ENCODE measurements at regions not wholly inside any gene's neighbourhood (a gene's known extent, or its start where the extent isn't known, plus 50 kb on each side); places are given as distances from the start of the nearest gene placed in this dataset.

- H4K20me1 ChIP-seq (ENCODE audit: insufficient read depth), result no peaks in the 10 kb centered on the region
- ATAC-seq (no peak), DNase-seq (ENCODE audit: low read depth, low spot score) (no peak)
- intact Hi-C loops (cut with micrococcal nuclease), result no loop called here
- no peaks in the 10 kb centered on the region for H3K79me2 ChIP-seq (ENCODE audit: insufficient read depth, low read length)
- H3K27ac ChIP-seq (ENCODE audit: low read depth, low read length), result no peak overlapping the region
- no peaks in the 10 kb centered on the region for H3K9me3 ChIP-seq (ENCODE audit: control insufficient read depth in 1 of 2, insufficient read depth in 1 of 2, low read depth in 1 of 2, low read length in 2 of 2)
- CTCF ChIA-PET, result interaction anchor here (1.5 kb wide), 1 partner anchor 712 kb away, joined by 3 read pairs; no protein-coding TSS in a partner anchor
- POLR2A ChIA-PET, result no interaction called here
- TF ChIP-seq MAX (IDR thresholded peaks at IDR 0.05), result no peak
- TF ChIP-seq, protein P1, sequence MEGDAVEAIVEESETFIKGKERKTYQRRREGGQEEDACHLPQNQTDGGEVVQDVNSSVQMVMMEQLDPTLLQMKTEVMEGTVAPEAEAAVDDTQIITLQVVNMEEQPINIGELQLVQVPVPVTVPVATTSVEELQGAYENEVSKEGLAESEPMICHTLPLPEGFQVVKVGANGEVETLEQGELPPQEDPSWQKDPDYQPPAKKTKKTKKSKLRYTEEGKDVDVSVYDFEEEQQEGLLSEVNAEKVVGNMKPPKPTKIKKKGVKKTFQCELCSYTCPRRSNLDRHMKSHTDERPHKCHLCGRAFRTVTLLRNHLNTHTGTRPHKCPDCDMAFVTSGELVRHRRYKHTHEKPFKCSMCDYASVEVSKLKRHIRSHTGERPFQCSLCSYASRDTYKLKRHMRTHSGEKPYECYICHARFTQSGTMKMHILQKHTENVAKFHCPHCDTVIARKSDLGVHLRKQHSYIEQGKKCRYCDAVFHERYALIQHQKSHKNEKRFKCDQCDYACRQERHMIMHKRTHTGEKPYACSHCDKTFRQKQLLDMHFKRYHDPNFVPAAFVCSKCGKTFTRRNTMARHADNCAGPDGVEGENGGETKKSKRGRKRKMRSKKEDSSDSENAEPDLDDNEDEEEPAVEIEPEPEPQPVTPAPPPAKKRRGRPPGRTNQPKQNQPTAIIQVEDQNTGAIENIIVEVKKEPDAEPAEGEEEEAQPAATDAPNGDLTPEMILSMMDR (IDR thresholded peaks at IDR 0.05 in 2 of 3, conservative IDR thresholded peaks at IDR 0.05 in 1 of 3; ENCODE audit: borderline replicate concordance in 1 of 3, insufficient read depth in 1 of 3, low read depth in 2 of 3, low read length in 2 of 3), result no peak
- TF ChIP-seq CBX3 (IDR thresholded peaks at IDR 0.05; ENCODE audit: low read depth), result no peak
- TF ChIP-seq ELF1 (IDR thresholded peaks at IDR 0.05; ENCODE audit: borderline replicate concordance, low read depth), result no peak
- H3K9me2 ChIP-seq (ENCODE audit: insufficient read depth), result no peaks in the 10 kb centered on the region
- H3K27me3 ChIP-seq (ENCODE audit: insufficient read depth, low read length), result no peaks in the 10 kb centered on the region
- no peak overlapping the region for H3K4me2 ChIP-seq (ENCODE audit: low read length)
- no TSS peak for BruUV-seq (replicated peaks)
- RAD21 ChIA-PET (ENCODE audit: low non-redundant PET in 1 of 2, low total read pairs in 2 of 2, uncharacterized antibody in 2 of 2, unreplicated experiment in 2 of 2), result no interaction called here
- H2AFZ ChIP-seq (ENCODE audit: low read depth, low read length, poor library complexity, severe bottlenecking), result no peak overlapping the region
- no peak overlapping the region for H3K4me3 ChIP-seq (replicated peaks in 1 of 2; ENCODE audit: low read depth in 1 of 2, low read length in 2 of 2)
- no peaks in the 10 kb centered on the region for H3K4me1 ChIP-seq (ENCODE audit: control insufficient read depth in 1 of 2, insufficient read depth in 2 of 2, low read length in 2 of 2)
- no peak overlapping the region for H3K9ac ChIP-seq (ENCODE audit: low read length)
- no peaks in the 10 kb centered on the region for H3K36me3 ChIP-seq (ENCODE audit: control insufficient read depth in 1 of 2, insufficient read depth in 2 of 2, low read length in 2 of 2)
Measured at GRCh38 chr12:19912991-19913390, 455.3 kb upstream of the PDE3A start.

GRCh38 chr12:19915392-19916195, 452.7 kb upstream of the PDE3A start:
- Histone ChIP-seq H3K36me3 (ENCODE audit: control insufficient read depth in 1 of 2, insufficient read depth in 2 of 2, low read length in 2 of 2) (no peaks in the 10 kb centered on the region), H2AFZ (ENCODE audit: low read depth, low read length, poor library complexity, severe bottlenecking) (peak overlapping the region; percentile 63), H3K4me2 (ENCODE audit: low read length) (no peak overlapping the region), H3K4me3 (replicated peaks in 1 of 2; ENCODE audit: low read depth in 1 of 2, low read length in 2 of 2) (no peak overlapping the region), H3K79me2 (ENCODE audit: insufficient read depth, low read length) (no peaks in the 10 kb centered on the region), H3K9ac (ENCODE audit: low read length) (no peak overlapping the region), H3K4me1 (ENCODE audit: control insufficient read depth in 1 of 2, insufficient read depth in 2 of 2, low read length in 2 of 2) (no peaks in the 10 kb centered on the region), H3K9me2 (ENCODE audit: insufficient read depth) (no peaks in the 10 kb centered on the region), H4K20me1 (ENCODE audit: insufficient read depth) (no peaks in the 10 kb centered on the region), H3K27me3 (ENCODE audit: insufficient read depth, low read length) (no peaks in the 10 kb centered on the region), H3K9me3 (ENCODE audit: control insufficient read depth in 1 of 2, insufficient read depth in 1 of 2, low read depth in 1 of 2, low read length in 2 of 2) (no peaks in the 10 kb centered on the region), H3K27ac (ENCODE audit: low read depth, low read length) (no peak overlapping the region)
- ChIA-PET POLR2A (no interaction called here), RAD21 (ENCODE audit: low non-redundant PET in 1 of 2, low total read pairs in 2 of 2, uncharacterized antibody in 2 of 2, unreplicated experiment in 2 of 2) (interaction anchor here in 1 of 2 experiments (0.6 kb wide), 1 partner anchor 455 kb away, joined by 5 read pairs; no protein-coding TSS in a partner anchor), CTCF (interaction anchor here (0.8 to 1.9 kb wide), 9 partner anchors 11 to 709 kb away, joined by 3 to 7 read pairs (median 3); no protein-coding TSS in a partner anchor)
- intact Hi-C loops (cut with micrococcal nuclease), result loop anchor here (1.0 kb wide), 1 partner anchor 462 kb away; no protein-coding TSS in a partner anchor
- peak; percentile 65 for ATAC-seq
- DNase-seq (ENCODE audit: low read depth, low spot score), result peak; percentile 8
- TF ChIP-seq RAD21 (IDR thresholded peaks at IDR 0.05; ENCODE audit: low read depth) (peak; percentile 75), MAX (IDR thresholded peaks at IDR 0.05) (peak; percentile 46; the same call in 1 of the 2 replicates), SIN3A (IDR thresholded peaks at IDR 0.05; ENCODE audit: low read depth) (no peak)
- TF ChIP-seq, protein P1 (IDR thresholded peaks at IDR 0.05 in 2 of 3, conservative IDR thresholded peaks at IDR 0.05 in 1 of 3; ENCODE audit: borderline replicate concordance in 1 of 3, insufficient read depth in 1 of 3, low read depth in 2 of 3, low read length in 2 of 3), result peak; percentile 39 to 68 (median 47); a peak in 5 of 6 replicates
- BruUV-seq (replicated peaks), result no TSS peak
